Keratinocyte (primary cell): ENCODE measurements at regions not wholly inside any gene's neighbourhood (a gene's known extent, or its start where the extent isn't known, plus 50 kb on each side); places are given as distances from the start of the nearest gene placed in this dataset.

Experiments
- CTCF ChIP-seq, 3 experiments: IDR thresholded peaks in 1 of 3; conservative IDR thresholded peaks in 1 of 3; optimal IDR thresholded peaks in 1 of 3; 2 replicates in 2 of 3; 3 replicates in 1 of 3; pipeline versions ENCODE3 to v1.5.1; 2011; ENCODE audit warnings: low read length in 3 of 3, mild to moderate bottlenecking in 3 of 3, moderate library complexity in 2 of 3, control low read depth in 1 of 3, inconsistent platforms in 1 of 3; ENCODE audit not compliant: insufficient read depth in 2 of 3; ENCODE audit errors: extremely low read depth in 1 of 3
- EZH2 ChIP-seq: IDR thresholded peaks from one replicate; pipeline ENCODE4 v1.6.1; 2012; ENCODE audit warnings: inconsistent platforms, mild to moderate bottlenecking, low read length, moderate library complexity

GRCh38 chr5:12330381-12330780 lies 426.1 kb upstream of the CTNND2 start:
- TF ChIP-seq CTCF (optimal IDR thresholded peaks at IDR 0.05 in 1 of 3, IDR thresholded peaks at IDR 0.05 in 1 of 3, conservative IDR thresholded peaks at IDR 0.05 in 1 of 3; ENCODE audit: extremely low read depth in 1 of 3, insufficient read depth in 2 of 3, low read length in 3 of 3) (no peak), EZH2 (no peak)
